HT1080 (cell line): ENCODE measurements at regions not wholly inside any gene's neighbourhood (a gene's known extent, or its start where the extent isn't known, plus 50 kb on each side); places are given as distances from the start of the nearest gene placed in this dataset.
"Not testable (repeated sequence)": the region's sequence is repeated elsewhere in the genome, so short reads cannot be mapped to it uniquely, and the experiment has no call there.

Source experiments
- DNase-seq: peaks from one replicate; pipeline ENCODE4 v3.0.0-alpha.2; 2015; ENCODE audit warnings: low read depth

- DNase-seq: no peak
Observed at GRCh38 chr2:14977021-14977420, 344.5 kb downstream of the LRATD1 start.

GRCh38 chr2:14978845-14979244 is 346.3 kb downstream of the LRATD1 start:
- DNase-seq: peak; percentile 35

- DNase-seq: no peak
Observed at GRCh38 chr2:14982790-14983189, 350.3 kb downstream of the LRATD1 start.

- no peak for DNase-seq
Observed at GRCh38 chr2:14988600-14988999, 356.1 kb downstream of the LRATD1 start.

GRCh38 chr2:14991723-14992122 is 359.2 kb downstream of the LRATD1 start:
- no peak for DNase-seq

GRCh38 chr2:14994721-14995120 is 362.2 kb downstream of the LRATD1 start:
- DNase-seq: no peak

- DNase-seq: no peak
Observed at GRCh38 chr2:14996351-14997014, 364.0 kb downstream of the LRATD1 start.

- no peak for DNase-seq
Observed at GRCh38 chr2:14998546-14998945, 366.0 kb downstream of the LRATD1 start.

GRCh38 chr2:14999114-14999661 is 366.7 kb downstream of the LRATD1 start:
- DNase-seq: no peak

GRCh38 chr2:15002519-15002918 is 370.0 kb downstream of the LRATD1 start:
- DNase-seq: not testable (repeated sequence)

GRCh38 chr2:15006667-15007066 is 374.1 kb downstream of the LRATD1 start:
- DNase-seq: no peak

GRCh38 chr2:15009681-15010080 is 377.2 kb downstream of the LRATD1 start:
- DNase-seq: no peak

GRCh38 chr2:15010346-15010745 is 377.8 kb downstream of the LRATD1 start:
- DNase-seq: no peak

GRCh38 chr2:15018814-15019213 is 386.3 kb downstream of the LRATD1 start:
- no peak for DNase-seq

GRCh38 chr2:15023221-15023620 is 390.7 kb downstream of the LRATD1 start:
- no peak for DNase-seq

- DNase-seq: no peak
Observed at GRCh38 chr2:15028406-15028805, 395.9 kb downstream of the LRATD1 start.

GRCh38 chr2:15031745-15032240 is 399.3 kb downstream of the LRATD1 start:
- DNase-seq: peak; percentile 26

- no peak for DNase-seq
Observed at GRCh38 chr2:15034246-15034645, 401.7 kb downstream of the LRATD1 start.

- DNase-seq: no peak
Observed at GRCh38 chr2:15034860-15035259, 402.3 kb downstream of the LRATD1 start.

GRCh38 chr2:15038366-15039364 is 406.1 kb downstream of the LRATD1 start:
- no peak for DNase-seq

GRCh38 chr2:15040429-15041084 is 408.0 kb downstream of the LRATD1 start:
- no peak for DNase-seq
